ENCODE measurements at regions not wholly inside any gene's neighbourhood (a gene's known extent, or its start where the extent isn't known, plus 50 kb on each side); places are given as distances from the start of the nearest gene placed in this dataset.

GRCh38 chr3:117439812-117440211 is 730.2 kb downstream of the TUSC7 start:
- intact Hi-C loops (cut with DNase I, micrococcal nuclease): no loop called here
- POLR2A ChIA-PET: no interaction called here
- Histone ChIP-seq H3K4me1 (ENCODE audit: insufficient read depth, low read length) (no peaks in the 10 kb centered on the region), H3K27ac (ENCODE audit: low read depth in 1 of 2, low read length in 2 of 2) (no peak overlapping the region), H3K36me3 (ENCODE audit: insufficient read depth, low read length) (no peaks in the 10 kb centered on the region), H3K27me3 (ENCODE audit: control insufficient read depth in 1 of 2, insufficient read depth in 2 of 2, low read length in 2 of 2) (no peaks in the 10 kb centered on the region), H3K9me3 (ENCODE audit: control insufficient read depth in 1 of 2, insufficient read depth in 1 of 2, low read length in 2 of 2) (peaks cover 0 to 4% of the 10 kb centered on the region in 2 experiments), H3K4me3 (ENCODE audit: low read length) (no peak overlapping the region)
- ATAC-seq (ENCODE audit: poor library complexity) (no peak), DNase-seq (peak in 2 of 14 experiments; percentile 11 to 15)
- no peaks in the 10 kb centered on the region for H3K27me3 Mint-ChIP-seq
- CTCF ChIA-PET: no interaction called here
- no peaks in the 10 kb centered on the region for H3K4me1 Mint-ChIP-seq (ENCODE audit: low read depth)
- no peaks in the 10 kb centered on the region for H3K36me3 Mint-ChIP-seq (ENCODE audit: low read depth)
- H3K9me3 Mint-ChIP-seq: no peaks in the 10 kb centered on the region
- no peak overlapping the region for H3K4me3 Mint-ChIP-seq
- TF ChIP-seq CTCF (IDR thresholded peaks at IDR 0.05): no peak
- no peak overlapping the region for H3K27ac Mint-ChIP-seq

GRCh38 chr3:117441851-117442250 is 732.3 kb downstream of the TUSC7 start:
- ATAC-seq (ENCODE audit: poor library complexity) (no peak), DNase-seq (no peak)
- no peak for TF ChIP-seq CTCF (IDR thresholded peaks at IDR 0.05)
- intact Hi-C loops (cut with DNase I, micrococcal nuclease): no loop called here
- Mint-ChIP-seq H3K27me3 (no peaks in the 10 kb centered on the region), H3K4me1 (ENCODE audit: low read depth) (no peaks in the 10 kb centered on the region), H3K36me3 (ENCODE audit: low read depth) (no peaks in the 10 kb centered on the region), H3K9me3 (no peaks in the 10 kb centered on the region), H3K27ac (no peak overlapping the region), H3K4me3 (no peak overlapping the region)
- CTCF ChIA-PET: no interaction called here
- no peak overlapping the region for H3K4me3 ChIP-seq (ENCODE audit: low read length)
- no peaks in the 10 kb centered on the region for H3K27me3 ChIP-seq (ENCODE audit: control insufficient read depth in 1 of 2, insufficient read depth in 2 of 2, low read length in 2 of 2)
- POLR2A ChIA-PET: no interaction called here
- H3K27ac ChIP-seq (ENCODE audit: low read depth in 1 of 2, low read length in 2 of 2): no peak overlapping the region
- H3K36me3 ChIP-seq (ENCODE audit: insufficient read depth, low read length): no peaks in the 10 kb centered on the region
- H3K9me3 ChIP-seq (ENCODE audit: control insufficient read depth in 1 of 2, insufficient read depth in 1 of 2, low read length in 2 of 2): peaks cover 0 to 4% of the 10 kb centered on the region in 2 experiments
- H3K4me1 ChIP-seq (ENCODE audit: insufficient read depth, low read length): no peaks in the 10 kb centered on the region

GRCh38 chr3:117442566-117442965 is 733.0 kb downstream of the TUSC7 start:
- no peak for TF ChIP-seq CTCF (IDR thresholded peaks at IDR 0.05)
- Mint-ChIP-seq H3K27ac (no peak overlapping the region), H3K9me3 (no peaks in the 10 kb centered on the region), H3K4me3 (no peak overlapping the region), H3K36me3 (ENCODE audit: low read depth) (no peaks in the 10 kb centered on the region), H3K27me3 (no peaks in the 10 kb centered on the region), H3K4me1 (ENCODE audit: low read depth) (no peaks in the 10 kb centered on the region)
- H3K36me3 ChIP-seq (ENCODE audit: insufficient read depth, low read length): no peaks in the 10 kb centered on the region
- ChIA-PET POLR2A (no interaction called here), CTCF (no interaction called here)
- no peak overlapping the region for H3K27ac ChIP-seq (ENCODE audit: low read depth in 1 of 2, low read length in 2 of 2)
- no peak overlapping the region for H3K4me3 ChIP-seq (ENCODE audit: low read length)
- H3K27me3 ChIP-seq (ENCODE audit: control insufficient read depth in 1 of 2, insufficient read depth in 2 of 2, low read length in 2 of 2): no peaks in the 10 kb centered on the region
- H3K4me1 ChIP-seq (ENCODE audit: insufficient read depth, low read length): no peaks in the 10 kb centered on the region
- no peak for ATAC-seq (ENCODE audit: poor library complexity)
- no peak for DNase-seq
- H3K9me3 ChIP-seq (ENCODE audit: control insufficient read depth in 1 of 2, insufficient read depth in 1 of 2, low read length in 2 of 2): peaks cover 0 to 4% of the 10 kb centered on the region in 2 experiments
- intact Hi-C loops (cut with DNase I, micrococcal nuclease): no loop called here

Measured in CD4-positive, alpha-beta T cell (primary cell).